WI38 (cell line): ENCODE measurements at regions not wholly inside any gene's neighbourhood (a gene's known extent, or its start where the extent isn't known, plus 50 kb on each side); places are given as distances from the start of the nearest gene placed in this dataset.

Experiments used
- H3K4me3 ChIP-seq: 2 replicates; pipeline ENCODE4 v1.5.1; 2011; ENCODE audit warnings: low read depth, mild to moderate bottlenecking, control low read depth, low read length
- TF ChIP-seq, protein P1 (sequence below): IDR thresholded peaks from 2 replicates; pipeline ENCODE4 v1.5.1; 2012; ENCODE audit warnings: low read depth, mild to moderate bottlenecking, control low read depth, low read length

DNA sequence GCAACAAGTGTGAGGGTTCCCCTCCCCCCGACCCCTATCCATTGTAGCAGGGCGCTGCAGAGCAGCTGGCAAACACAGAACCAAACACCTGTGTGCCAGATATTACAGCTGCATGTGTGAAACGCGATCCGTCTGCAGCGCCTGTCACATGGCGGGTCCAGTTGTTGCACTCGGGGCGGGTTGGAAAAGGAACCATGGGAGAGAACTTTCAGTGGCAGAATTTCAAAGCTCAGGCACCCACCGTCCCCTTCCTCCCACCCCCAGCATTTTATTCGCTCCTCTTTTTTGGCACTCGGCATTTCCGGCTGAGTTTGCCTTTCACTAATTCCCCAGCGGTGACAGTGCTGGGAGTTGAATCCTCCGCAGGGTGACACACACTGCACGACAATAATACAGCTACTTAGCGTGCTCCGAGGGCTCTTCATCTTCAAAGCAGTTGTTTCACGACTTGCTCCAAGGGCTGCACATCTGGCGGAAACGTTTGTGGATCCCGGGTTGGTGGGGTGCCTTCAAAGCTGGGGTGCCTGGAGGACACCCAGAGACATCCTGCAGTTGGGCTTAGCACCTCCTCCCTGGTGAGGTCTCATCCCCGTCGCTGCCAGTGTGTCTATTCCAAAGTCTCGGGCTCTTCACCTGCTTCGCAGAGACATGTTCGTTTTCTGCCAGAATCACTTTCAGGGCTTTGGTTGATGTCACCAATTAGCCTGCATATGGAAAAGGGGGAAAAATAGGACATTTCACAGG lies 180.7 kb downstream of the ZBTB18 start:
- peak overlapping the region; percentile 24 for H3K4me3 ChIP-seq
- TF ChIP-seq, protein P1, sequence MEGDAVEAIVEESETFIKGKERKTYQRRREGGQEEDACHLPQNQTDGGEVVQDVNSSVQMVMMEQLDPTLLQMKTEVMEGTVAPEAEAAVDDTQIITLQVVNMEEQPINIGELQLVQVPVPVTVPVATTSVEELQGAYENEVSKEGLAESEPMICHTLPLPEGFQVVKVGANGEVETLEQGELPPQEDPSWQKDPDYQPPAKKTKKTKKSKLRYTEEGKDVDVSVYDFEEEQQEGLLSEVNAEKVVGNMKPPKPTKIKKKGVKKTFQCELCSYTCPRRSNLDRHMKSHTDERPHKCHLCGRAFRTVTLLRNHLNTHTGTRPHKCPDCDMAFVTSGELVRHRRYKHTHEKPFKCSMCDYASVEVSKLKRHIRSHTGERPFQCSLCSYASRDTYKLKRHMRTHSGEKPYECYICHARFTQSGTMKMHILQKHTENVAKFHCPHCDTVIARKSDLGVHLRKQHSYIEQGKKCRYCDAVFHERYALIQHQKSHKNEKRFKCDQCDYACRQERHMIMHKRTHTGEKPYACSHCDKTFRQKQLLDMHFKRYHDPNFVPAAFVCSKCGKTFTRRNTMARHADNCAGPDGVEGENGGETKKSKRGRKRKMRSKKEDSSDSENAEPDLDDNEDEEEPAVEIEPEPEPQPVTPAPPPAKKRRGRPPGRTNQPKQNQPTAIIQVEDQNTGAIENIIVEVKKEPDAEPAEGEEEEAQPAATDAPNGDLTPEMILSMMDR: no peak

DNA sequence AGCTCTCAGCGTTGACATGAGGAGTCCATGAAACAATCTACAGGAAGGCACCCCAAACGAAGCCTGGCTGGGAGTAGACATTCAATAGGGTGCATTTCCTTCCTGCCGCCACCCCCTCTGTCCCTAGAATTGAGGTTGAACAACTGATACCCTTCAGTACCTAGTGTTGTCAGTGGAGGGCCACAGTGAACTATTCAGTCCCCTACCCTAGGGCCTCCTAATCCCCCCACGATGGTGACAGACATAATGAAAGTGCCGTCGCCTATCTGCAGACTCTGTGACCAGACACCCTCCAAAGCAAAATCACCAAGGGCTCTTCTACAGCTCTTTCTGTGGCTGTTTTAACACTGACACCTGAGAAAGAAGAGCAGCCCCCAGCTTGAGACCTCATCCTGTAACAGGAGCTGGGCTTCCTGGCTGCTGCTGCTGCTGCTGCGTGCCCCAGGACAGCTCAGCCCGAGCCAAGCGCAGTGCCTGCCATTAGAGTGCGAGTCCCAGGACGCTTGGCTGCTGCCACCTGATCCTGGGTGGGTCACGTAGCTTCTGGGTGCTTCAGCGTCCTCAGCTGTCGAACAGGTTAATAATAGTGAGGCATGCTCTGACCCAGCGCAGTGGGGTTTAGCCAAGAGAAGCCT lies 183.0 kb downstream of the ZBTB18 start:
- TF ChIP-seq, protein P1: no peak

DNA sequence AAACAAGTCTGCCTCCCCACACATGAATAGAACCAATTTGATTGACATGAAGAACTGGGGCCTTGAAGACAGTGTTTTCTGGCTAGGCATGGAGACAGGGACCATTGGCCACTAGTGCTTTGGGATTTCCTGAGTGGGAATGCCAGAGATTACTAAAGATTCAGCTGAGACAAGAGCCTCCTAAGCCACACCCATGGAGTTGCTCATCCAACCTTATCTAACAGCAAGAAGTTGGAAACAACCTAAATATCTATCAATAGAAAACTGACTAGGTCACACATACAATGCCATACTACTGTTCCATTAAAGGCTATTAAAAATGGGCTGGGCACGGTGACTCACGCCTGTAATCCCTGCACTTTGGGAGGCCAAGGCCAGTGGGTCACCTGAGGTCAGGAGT lies 184.1 kb downstream of the ZBTB18 start:
- TF ChIP-seq, protein P1: no peak
- H3K4me3 ChIP-seq: no peak overlapping the region

More for the DNA sequence above, 183.0 kb downstream of the ZBTB18 start:
- H3K4me3 ChIP-seq: no peak overlapping the region

DNA sequence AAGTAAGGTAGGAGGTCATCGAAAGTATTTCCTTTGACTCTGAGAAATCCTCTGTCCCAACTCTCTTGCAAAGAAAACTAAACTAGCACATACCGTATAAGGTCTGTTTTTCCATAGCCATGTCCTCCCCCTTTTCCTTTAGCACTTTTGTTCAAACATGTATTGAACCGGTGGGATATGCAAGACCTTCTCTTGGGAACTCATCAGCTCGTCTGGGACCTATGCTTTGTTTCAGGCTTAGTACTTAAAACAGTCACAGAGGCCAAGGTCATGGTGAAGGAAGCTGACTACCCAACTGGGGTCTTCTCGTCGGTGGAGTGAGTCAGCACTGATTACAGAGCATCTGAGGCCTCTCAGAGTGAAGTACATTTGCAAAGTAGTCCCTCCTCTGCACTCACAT lies 185.0 kb downstream of the ZBTB18 start:
- TF ChIP-seq, protein P1: no peak
- no peak overlapping the region for H3K4me3 ChIP-seq

DNA sequence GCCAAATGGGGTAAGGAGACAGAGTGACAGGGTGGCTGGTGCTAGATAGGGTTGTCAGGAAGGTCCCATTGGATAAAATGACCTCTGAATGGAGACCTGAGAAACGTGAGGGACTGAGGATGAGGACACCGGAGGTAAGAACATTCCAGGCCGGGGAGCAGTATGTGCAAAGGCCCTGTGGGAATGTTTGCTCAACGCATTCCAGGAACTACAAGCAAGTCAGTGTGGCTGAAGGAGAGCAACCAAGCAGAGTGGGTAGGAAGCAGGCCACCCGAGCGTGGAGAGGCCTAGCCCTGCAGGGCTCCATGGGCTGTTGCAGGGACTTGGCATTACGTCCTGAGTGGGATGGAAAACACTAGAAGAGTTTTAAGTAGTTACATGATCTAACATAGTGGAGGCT lies 185.6 kb downstream of the ZBTB18 start:
- TF ChIP-seq, protein P1: no peak
- H3K4me3 ChIP-seq: no peak overlapping the region

DNA sequence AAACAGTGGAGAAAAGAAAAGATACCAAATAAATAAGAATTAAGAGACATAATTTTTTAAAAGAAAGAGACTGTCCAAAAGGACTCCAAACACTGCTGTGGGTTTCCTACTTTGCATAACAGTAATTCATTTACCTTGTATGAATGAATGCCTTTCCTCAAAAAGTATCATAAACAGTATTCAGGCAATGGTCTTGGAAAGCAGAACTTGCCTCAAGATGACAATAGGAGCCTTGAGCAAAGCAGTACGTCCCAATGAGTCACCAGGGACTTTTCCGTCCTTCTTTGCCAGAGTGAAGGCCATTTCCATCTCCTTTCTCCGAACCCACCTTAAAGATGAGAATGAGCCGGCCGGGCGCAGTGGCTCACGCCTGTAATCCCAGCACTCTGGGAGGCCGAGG lies 186.4 kb downstream of the ZBTB18 start:
- H3K4me3 ChIP-seq: no peak overlapping the region
- TF ChIP-seq, protein P1: no peak

DNA sequence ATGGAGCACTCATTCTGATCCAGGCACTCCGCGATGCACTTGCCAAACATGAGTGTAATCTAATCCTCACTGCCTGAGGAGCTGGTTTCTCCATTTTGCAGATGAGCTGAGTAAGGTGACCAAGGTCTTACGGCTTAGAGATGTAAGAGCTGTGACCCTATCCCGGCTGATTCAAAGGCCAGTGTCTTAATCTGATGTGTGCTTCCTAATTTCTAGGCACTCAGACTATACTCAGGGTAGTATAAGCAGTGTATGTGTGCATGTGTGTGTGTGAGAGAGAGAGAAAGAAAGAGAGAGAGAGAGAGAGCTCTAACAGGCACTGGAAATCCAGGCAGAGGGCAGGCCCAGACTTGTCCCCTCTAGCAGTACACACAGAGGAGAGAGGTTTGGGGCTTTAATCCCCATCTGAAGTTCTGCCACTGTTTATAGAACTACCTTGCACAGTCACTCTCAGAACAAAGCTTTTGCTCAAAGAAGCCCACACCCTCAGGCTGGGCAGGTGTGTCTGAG lies 188.2 kb downstream of the ZBTB18 start:
- TF ChIP-seq, protein P1: no peak
- H3K4me3 ChIP-seq: no peak overlapping the region
